HEK293T (cell line): ENCODE measurements at regions not wholly inside any gene's neighbourhood (a gene's known extent, or its start where the extent isn't known, plus 50 kb on each side); places are given as distances from the start of the nearest gene placed in this dataset.

Source experiments
- HDGF ChIP-seq: fragments of 450-650 bp; IDR thresholded peaks from 2 replicates; pipeline ENCODE4 v1.6.1; 2017; ENCODE audit warnings: antibody characterized with exemption, borderline replicate concordance
- SP1 ChIP-seq: fragments of 450-650 bp; IDR thresholded peaks from 2 replicates; pipeline ENCODE4 v1.6.1; 2017

- TF ChIP-seq SP1 (no peak), HDGF (no peak)
Measured at GRCh38 chr3:176927706-176928581, 269.3 kb downstream of the TBL1XR1 start.
